ENCODE measurements at regions not wholly inside any gene's neighbourhood (a gene's known extent, or its start where the extent isn't known, plus 50 kb on each side); places are given as distances from the start of the nearest gene placed in this dataset.

DNA sequence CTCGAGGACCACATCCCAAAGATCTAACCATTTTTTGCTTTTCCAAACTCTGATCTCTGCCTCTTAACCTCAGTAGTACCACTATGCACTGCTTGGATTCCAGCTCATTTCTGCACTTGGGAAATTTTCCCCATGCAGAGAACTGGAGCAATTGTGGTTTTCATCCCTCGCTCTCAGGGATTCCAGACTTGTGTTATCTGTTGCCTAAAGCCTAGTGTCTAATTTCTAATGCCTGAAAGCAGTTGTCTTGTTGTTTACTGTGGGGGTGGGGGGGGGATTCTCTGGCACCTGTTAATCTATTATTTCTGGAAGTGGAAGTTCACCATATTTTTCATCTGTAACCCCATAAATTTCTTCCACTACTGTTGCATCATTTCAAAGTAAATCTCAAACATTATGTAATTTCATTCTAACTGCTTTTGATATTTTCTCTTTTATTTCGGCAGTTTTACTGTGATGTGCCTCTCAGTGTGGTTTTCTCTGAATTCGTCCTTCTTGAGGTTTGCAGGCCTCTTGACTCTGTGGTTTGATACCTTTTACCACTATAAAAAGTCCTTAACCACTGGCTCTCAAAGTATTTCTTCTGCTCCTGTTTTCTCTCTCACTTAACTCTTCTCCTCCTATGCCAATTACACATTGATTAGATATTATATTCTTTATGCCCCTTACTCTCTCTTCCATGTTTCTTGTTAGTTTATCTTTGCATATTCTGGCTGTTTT, 205.6 kb upstream of the EOLA2 start:
- no peak overlapping the region for H3K4me3 ChIP-seq
- H2AFZ ChIP-seq = no peak overlapping the region
- 49% methylated on average over 4 of the region's 4 CpGs for WGBS (ENCODE audit: low lambda C conversion rate, missing lambda C conversion rate)

DNA sequence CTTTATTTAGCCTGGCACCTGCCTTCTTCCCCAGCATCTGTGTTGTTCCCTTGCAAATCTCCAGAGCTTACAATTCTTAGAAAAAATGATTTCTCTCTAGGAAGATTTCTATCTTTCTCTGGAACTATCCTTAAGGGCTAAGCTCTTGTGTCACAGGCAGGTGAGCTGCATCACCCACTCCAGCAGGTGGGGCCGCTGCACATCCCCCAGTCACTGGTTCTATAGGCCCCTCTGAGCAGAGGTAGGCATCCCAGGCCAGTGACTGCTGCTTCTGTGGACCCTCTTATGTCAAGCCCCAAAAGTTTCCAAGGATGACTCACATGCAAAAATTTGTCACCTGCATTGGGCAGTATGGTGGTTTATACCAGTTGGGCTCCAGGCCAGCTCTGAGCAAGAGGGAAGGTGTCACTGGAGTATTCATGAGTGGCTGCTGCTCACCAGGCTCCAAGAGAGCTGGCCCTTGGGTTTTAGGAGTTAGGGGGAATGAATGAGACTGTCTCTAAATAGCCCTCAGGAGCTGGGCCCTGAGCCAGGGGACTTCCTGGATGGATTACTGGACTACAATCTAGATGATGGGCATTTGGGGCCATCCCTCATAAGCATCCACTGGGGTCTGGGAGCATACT, 208.1 kb upstream of the EOLA2 start:
- H3K9me3 ChIP-seq (ENCODE audit: low read depth) = no peaks in the 10 kb centered on the region
- WGBS (ENCODE audit: low lambda C conversion rate, missing lambda C conversion rate) = 74% methylated on average over 1 of the region's 1 CpG
- H3K27me3 ChIP-seq = no peaks in the 10 kb centered on the region
- no peak overlapping the region for H3K27ac ChIP-seq
- H3K4me1 ChIP-seq (ENCODE audit: insufficient read depth) = no peaks in the 10 kb centered on the region
- no peak overlapping the region for H2AFZ ChIP-seq
- no peaks in the 10 kb centered on the region for H3K36me3 ChIP-seq (replicated peaks; ENCODE audit: insufficient read depth, low read depth)
- H3K79me2 ChIP-seq = no peaks in the 10 kb centered on the region
- DNase-seq (ENCODE audit: low spot score) = no peak
- H3K4me2 ChIP-seq = no peak overlapping the region
- H3K4me3 ChIP-seq = no peak overlapping the region
- H3K9me2 ChIP-seq (replicated peaks; ENCODE audit: insufficient read depth) = no peaks in the 10 kb centered on the region
- no peak for TF ChIP-seq EZH2phosphoT487 (IDR thresholded peaks at IDR 0.05; ENCODE audit: low read depth, severe bottlenecking, unreplicated experiment)
- TF ChIP-seq, protein P1, sequence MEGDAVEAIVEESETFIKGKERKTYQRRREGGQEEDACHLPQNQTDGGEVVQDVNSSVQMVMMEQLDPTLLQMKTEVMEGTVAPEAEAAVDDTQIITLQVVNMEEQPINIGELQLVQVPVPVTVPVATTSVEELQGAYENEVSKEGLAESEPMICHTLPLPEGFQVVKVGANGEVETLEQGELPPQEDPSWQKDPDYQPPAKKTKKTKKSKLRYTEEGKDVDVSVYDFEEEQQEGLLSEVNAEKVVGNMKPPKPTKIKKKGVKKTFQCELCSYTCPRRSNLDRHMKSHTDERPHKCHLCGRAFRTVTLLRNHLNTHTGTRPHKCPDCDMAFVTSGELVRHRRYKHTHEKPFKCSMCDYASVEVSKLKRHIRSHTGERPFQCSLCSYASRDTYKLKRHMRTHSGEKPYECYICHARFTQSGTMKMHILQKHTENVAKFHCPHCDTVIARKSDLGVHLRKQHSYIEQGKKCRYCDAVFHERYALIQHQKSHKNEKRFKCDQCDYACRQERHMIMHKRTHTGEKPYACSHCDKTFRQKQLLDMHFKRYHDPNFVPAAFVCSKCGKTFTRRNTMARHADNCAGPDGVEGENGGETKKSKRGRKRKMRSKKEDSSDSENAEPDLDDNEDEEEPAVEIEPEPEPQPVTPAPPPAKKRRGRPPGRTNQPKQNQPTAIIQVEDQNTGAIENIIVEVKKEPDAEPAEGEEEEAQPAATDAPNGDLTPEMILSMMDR (IDR thresholded peaks at IDR 0.05; ENCODE audit: poor library complexity) = peak; percentile 11
- H4K20me1 ChIP-seq (ENCODE audit: insufficient read depth, poor library complexity, severe bottlenecking) = no peaks in the 10 kb centered on the region

More for the DNA sequence above, 205.6 kb upstream of the EOLA2 start:
- Histone ChIP-seq H3K27ac (no peak overlapping the region), H3K9me2 (replicated peaks; ENCODE audit: insufficient read depth) (no peaks in the 10 kb centered on the region), H3K79me2 (no peaks in the 10 kb centered on the region), H3K9me3 (ENCODE audit: low read depth) (no peaks in the 10 kb centered on the region), H3K36me3 (replicated peaks; ENCODE audit: insufficient read depth, low read depth) (no peaks in the 10 kb centered on the region), H4K20me1 (ENCODE audit: insufficient read depth, poor library complexity, severe bottlenecking) (no peaks in the 10 kb centered on the region), H3K4me1 (ENCODE audit: insufficient read depth) (no peaks in the 10 kb centered on the region), H3K27me3 (no peaks in the 10 kb centered on the region), H3K4me2 (no peak overlapping the region)
- DNase-seq (ENCODE audit: low spot score) = no peak
- no peak for TF ChIP-seq EZH2phosphoT487 (IDR thresholded peaks at IDR 0.05; ENCODE audit: low read depth, severe bottlenecking, unreplicated experiment)
- TF ChIP-seq EZH2 (IDR thresholded peaks at IDR 0.05; ENCODE audit: borderline replicate concordance) = no peak
- TF ChIP-seq, protein P1 (IDR thresholded peaks at IDR 0.05; ENCODE audit: poor library complexity) = no peak

DNA sequence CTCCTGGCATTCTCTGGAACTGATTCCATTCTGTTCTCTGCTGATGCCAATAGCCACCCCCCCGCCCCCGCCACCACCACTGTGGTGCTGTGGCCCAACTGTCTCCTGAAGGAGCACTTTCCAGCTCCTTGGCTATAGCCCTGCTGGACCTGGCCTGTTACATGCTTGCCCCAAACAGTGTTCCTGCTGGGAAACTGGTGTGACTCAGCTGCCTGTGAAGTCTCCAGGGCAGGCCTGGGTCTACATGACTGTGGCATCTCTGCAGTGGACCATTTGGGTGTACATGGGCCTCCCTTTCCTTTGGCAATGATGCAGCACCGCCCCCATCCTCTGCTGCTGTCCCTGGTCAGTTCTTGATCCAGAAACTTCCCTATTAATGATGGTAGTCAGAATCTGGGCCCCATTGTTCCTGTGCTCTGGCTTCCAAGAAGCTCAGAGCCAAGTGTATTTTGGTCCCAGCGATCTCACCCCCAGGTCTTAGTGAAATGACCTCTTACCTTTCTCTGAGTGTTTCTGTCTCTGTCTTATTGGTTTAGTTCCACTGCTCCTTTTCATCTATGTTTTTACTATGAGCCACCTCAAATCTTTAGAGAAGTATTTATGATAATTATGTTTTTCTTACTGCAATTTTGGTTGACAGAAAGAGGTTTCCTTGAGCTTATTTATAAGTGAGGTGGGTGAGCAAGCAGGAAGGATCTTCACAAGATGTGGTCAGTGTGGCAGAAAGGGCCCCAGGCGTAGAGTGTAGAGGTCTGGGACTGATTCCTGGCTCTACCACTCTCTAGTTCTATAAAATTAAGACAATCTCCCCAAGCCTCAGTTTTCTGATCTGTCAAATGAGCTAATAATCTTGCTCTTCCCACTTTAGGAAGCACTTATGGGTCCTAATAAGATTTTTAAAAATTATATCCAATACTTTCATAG, 210.7 kb upstream of the EOLA2 start:
- 52% methylated on average over 5 of the region's 5 CpGs for WGBS (ENCODE audit: low lambda C conversion rate, missing lambda C conversion rate)
- Histone ChIP-seq H4K20me1 (ENCODE audit: insufficient read depth, poor library complexity, severe bottlenecking) (no peaks in the 10 kb centered on the region), H3K4me2 (no peak overlapping the region), H3K36me3 (replicated peaks; ENCODE audit: insufficient read depth, low read depth) (no peaks in the 10 kb centered on the region), H2AFZ (no peak overlapping the region), H3K27ac (no peak overlapping the region), H3K79me2 (no peaks in the 10 kb centered on the region), H3K9me2 (replicated peaks; ENCODE audit: insufficient read depth) (no peaks in the 10 kb centered on the region), H3K4me1 (ENCODE audit: insufficient read depth) (no peaks in the 10 kb centered on the region), H3K4me3 (no peak overlapping the region), H3K27me3 (no peaks in the 10 kb centered on the region), H3K9me3 (ENCODE audit: low read depth) (no peaks in the 10 kb centered on the region)
- no peak for DNase-seq (ENCODE audit: low spot score)
- TF ChIP-seq EZH2 (IDR thresholded peaks at IDR 0.05; ENCODE audit: borderline replicate concordance) = no peak
- TF ChIP-seq, protein P1 (IDR thresholded peaks at IDR 0.05; ENCODE audit: poor library complexity) = no peak
- no peak for TF ChIP-seq EZH2phosphoT487 (IDR thresholded peaks at IDR 0.05; ENCODE audit: low read depth, severe bottlenecking, unreplicated experiment)
